Thoracic aorta (tissue), 2 donors: ENCODE measurements at regions not wholly inside any gene's neighbourhood (a gene's known extent, or its start where the extent isn't known, plus 50 kb on each side); places are given as distances from the start of the nearest gene placed in this dataset.

Experiments used
- ATAC-seq: fragments of 150-250 bp; one replicate; pipeline ENCODE4 v1.8.0; 2017; ENCODE audit warnings: low read depth; ENCODE audit not compliant: insufficient number of reproducible peaks, low FRiP score
- DNase-seq: peaks from one replicate; pipeline ENCODE4 v3.0.0-alpha.2; 2020; ENCODE audit warnings: low spot score
- H3K27ac ChIP-seq, 2 donors: fragments of 200-600 bp; sonication (generic); 1 replicate in 1 of 2; 2 replicates in 1 of 2; pipeline ENCODE4 v1.5.1; 2016; ENCODE audit warnings: mild to moderate bottlenecking in 2 of 2, moderate library complexity in 2 of 2
- H3K27me3 ChIP-seq: fragments of 200-600 bp; sonication (generic); replicated peaks from 2 replicates; pipeline ENCODE4 v1.6.0; 2016; ENCODE audit warnings: mild to moderate bottlenecking; ENCODE audit not compliant: insufficient read depth
- H3K36me3 ChIP-seq: fragments of 200-600 bp; sonication (generic); one replicate; pipeline ENCODE4 v1.5.1; 2016
- H3K4me1 ChIP-seq, 2 donors: fragments of 200-600 bp; sonication (generic); 1 replicate in 1 of 2; 2 replicates in 1 of 2; pipeline versions ENCODE4 v1.5.1 to v1.6.0; 2016; ENCODE audit warnings: low read depth in 2 of 2, mild to moderate bottlenecking in 1 of 2; ENCODE audit not compliant: control insufficient read depth in 1 of 2
- H3K4me3 ChIP-seq: fragments of 200-600 bp; sonication (generic); 2 replicates; pipeline ENCODE4 v1.5.1; 2016; ENCODE audit warnings: mild to moderate bottlenecking
- H3K9me3 ChIP-seq: fragments of 200-600 bp; sonication (generic); 2 replicates; pipeline ENCODE4 v1.5.1; 2016
- TF ChIP-seq, protein P1 (sequence below): fragments of 200-600 bp; sonication (generic); IDR thresholded peaks from one replicate; pipeline ENCODE4 v1.5.1; 2019; ENCODE audit warnings: antibody characterized with exemption

GRCh38 chr2:22360735-22361374 is 1024.1 kb upstream of the KLHL29 start:
- ATAC-seq (no peak), DNase-seq (no peak)
- no peak overlapping the region for H3K27ac ChIP-seq
- H3K9me3 ChIP-seq = no peaks in the 10 kb centered on the region
- H3K27me3 ChIP-seq = no peaks in the 10 kb centered on the region
- H3K4me3 ChIP-seq = no peak overlapping the region
- no peaks in the 10 kb centered on the region for H3K4me1 ChIP-seq
- H3K36me3 ChIP-seq = no peaks in the 10 kb centered on the region
- TF ChIP-seq, protein P1, sequence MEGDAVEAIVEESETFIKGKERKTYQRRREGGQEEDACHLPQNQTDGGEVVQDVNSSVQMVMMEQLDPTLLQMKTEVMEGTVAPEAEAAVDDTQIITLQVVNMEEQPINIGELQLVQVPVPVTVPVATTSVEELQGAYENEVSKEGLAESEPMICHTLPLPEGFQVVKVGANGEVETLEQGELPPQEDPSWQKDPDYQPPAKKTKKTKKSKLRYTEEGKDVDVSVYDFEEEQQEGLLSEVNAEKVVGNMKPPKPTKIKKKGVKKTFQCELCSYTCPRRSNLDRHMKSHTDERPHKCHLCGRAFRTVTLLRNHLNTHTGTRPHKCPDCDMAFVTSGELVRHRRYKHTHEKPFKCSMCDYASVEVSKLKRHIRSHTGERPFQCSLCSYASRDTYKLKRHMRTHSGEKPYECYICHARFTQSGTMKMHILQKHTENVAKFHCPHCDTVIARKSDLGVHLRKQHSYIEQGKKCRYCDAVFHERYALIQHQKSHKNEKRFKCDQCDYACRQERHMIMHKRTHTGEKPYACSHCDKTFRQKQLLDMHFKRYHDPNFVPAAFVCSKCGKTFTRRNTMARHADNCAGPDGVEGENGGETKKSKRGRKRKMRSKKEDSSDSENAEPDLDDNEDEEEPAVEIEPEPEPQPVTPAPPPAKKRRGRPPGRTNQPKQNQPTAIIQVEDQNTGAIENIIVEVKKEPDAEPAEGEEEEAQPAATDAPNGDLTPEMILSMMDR = no peak

DNA sequence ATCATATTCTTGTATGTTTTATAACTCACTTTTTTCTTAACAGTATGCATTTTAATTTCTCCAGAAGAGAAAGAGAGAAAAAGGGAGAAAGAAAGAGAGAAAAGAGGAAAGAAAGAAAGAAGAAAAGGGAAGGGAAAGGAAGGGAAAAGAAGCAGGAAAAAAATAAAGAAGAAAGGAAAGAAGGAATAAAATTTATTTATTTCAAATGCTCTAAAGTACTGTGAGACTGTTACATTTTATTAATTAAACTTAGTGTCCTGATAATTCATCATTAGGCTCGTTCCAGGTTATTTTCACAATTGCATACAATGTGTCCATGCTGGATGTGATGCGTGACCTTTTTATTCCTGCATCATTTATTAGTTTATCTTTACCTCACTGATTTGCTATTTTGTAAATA is 1023.4 kb upstream of the KLHL29 start:
- Histone ChIP-seq H3K27ac (no peak overlapping the region), H3K36me3 (no peaks in the 10 kb centered on the region), H3K27me3 (no peaks in the 10 kb centered on the region), H3K4me3 (no peak overlapping the region), H3K9me3 (no peaks in the 10 kb centered on the region), H3K4me1 (no peaks in the 10 kb centered on the region)
- ATAC-seq = no peak
- TF ChIP-seq, protein P1 = no peak
- no peak for DNase-seq

DNA sequence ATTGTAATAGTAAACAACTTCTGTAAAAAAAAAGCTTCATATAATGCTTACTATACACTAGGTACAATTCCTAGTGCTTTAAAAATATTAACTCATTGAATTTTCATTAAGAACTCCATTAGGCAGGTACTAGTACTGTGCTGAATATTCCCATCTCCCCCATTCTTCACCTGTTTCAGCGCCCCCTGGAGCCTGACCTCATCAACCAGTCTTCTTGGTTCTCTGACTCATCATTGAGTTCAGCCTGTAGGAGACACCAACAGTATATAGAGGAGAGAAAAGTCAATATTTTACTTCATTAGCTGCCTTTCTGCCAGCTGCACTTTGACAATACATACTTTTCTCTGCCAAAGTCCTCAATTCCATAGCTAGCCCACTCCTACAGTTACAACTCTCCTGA is 1009.9 kb upstream of the KLHL29 start:
- Histone ChIP-seq H3K9me3 (no peaks in the 10 kb centered on the region), H3K27ac (no peak overlapping the region), H3K36me3 (no peaks in the 10 kb centered on the region), H3K27me3 (no peaks in the 10 kb centered on the region), H3K4me1 (no peaks in the 10 kb centered on the region), H3K4me3 (no peak overlapping the region)
- TF ChIP-seq, protein P1 = no peak
- no peak for DNase-seq
- no peak for ATAC-seq

DNA sequence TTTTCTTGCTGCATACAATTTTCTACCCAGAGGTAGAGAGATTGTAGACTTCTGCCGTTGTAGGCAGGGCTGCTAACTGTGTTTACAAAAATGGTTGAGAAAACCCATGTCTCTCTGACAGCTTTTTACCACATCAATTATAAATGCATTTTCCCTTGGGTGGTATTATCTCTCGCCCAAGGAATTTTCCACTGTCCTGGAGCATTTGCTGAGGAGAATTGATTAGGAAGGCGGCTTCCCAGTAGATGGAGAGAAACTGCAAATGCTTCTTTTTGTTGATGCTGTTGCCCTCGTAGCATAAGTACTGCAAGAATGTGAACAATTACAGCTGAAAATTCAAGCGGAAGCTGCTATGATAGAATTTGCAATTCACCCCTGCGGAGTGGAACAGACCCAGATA is 1007.7 kb upstream of the KLHL29 start:
- DNase-seq = no peak
- no peaks in the 10 kb centered on the region for H3K4me1 ChIP-seq
- no peak overlapping the region for H3K27ac ChIP-seq
- H3K9me3 ChIP-seq = no peaks in the 10 kb centered on the region
- TF ChIP-seq, protein P1 = no peak
- H3K4me3 ChIP-seq = no peak overlapping the region
- H3K36me3 ChIP-seq = no peaks in the 10 kb centered on the region
- no peak for ATAC-seq
- no peaks in the 10 kb centered on the region for H3K27me3 ChIP-seq

- H3K4me1 ChIP-seq = no peaks in the 10 kb centered on the region
- TF ChIP-seq, protein P1 = no peak
- ATAC-seq (no peak), DNase-seq (no peak)
- H3K27ac ChIP-seq = no peak overlapping the region
- no peaks in the 10 kb centered on the region for H3K36me3 ChIP-seq
- no peaks in the 10 kb centered on the region for H3K9me3 ChIP-seq
- no peaks in the 10 kb centered on the region for H3K27me3 ChIP-seq
- H3K4me3 ChIP-seq = no peak overlapping the region
Measured at GRCh38 chr2:22382479-22383169, 1002.4 kb upstream of the KLHL29 start.
